ENCODE measurements at regions not wholly inside any gene's neighbourhood (a gene's known extent, or its start where the extent isn't known, plus 50 kb on each side); places are given as distances from the start of the nearest gene placed in this dataset.

DNA sequence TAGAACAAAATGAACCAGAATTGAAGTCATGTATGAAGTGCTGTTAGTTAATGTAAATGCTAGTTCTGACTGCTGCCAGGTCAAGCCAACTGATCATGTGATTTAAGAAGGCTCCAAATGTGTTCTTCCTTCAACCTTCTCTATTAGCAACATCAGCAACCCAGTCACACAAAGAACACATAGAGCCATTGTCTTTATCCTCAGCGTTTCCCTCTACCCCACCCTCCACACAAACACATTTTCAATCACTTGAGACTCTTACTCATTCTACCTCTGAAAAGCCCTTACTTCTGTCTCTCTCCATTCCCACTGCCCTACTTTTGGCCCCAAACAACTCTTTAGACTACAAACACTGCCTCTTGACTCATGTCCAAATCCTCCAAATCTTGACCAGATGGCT, 89.7 kb upstream of the KDR start:
- TF ChIP-seq, protein P1, sequence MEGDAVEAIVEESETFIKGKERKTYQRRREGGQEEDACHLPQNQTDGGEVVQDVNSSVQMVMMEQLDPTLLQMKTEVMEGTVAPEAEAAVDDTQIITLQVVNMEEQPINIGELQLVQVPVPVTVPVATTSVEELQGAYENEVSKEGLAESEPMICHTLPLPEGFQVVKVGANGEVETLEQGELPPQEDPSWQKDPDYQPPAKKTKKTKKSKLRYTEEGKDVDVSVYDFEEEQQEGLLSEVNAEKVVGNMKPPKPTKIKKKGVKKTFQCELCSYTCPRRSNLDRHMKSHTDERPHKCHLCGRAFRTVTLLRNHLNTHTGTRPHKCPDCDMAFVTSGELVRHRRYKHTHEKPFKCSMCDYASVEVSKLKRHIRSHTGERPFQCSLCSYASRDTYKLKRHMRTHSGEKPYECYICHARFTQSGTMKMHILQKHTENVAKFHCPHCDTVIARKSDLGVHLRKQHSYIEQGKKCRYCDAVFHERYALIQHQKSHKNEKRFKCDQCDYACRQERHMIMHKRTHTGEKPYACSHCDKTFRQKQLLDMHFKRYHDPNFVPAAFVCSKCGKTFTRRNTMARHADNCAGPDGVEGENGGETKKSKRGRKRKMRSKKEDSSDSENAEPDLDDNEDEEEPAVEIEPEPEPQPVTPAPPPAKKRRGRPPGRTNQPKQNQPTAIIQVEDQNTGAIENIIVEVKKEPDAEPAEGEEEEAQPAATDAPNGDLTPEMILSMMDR (IDR thresholded peaks at IDR 0.05): no peak
- no peak for TF ChIP-seq EP300 (IDR thresholded peaks at IDR 0.05)
- no peak for TF ChIP-seq POLR2A (IDR thresholded peaks at IDR 0.05)

Data from ovary (tissue), 3 donors.